Suppressor macrophage (primary cell): ENCODE measurements at regions not wholly inside any gene's neighbourhood (a gene's known extent, or its start where the extent isn't known, plus 50 kb on each side); places are given as distances from the start of the nearest gene placed in this dataset.

ENCODE experiments used
- DNase-seq, 4 experiments: peaks; one replicate each; pipeline ENCODE4 v3.0.0-alpha.2; 2020 to 2022

DNA sequence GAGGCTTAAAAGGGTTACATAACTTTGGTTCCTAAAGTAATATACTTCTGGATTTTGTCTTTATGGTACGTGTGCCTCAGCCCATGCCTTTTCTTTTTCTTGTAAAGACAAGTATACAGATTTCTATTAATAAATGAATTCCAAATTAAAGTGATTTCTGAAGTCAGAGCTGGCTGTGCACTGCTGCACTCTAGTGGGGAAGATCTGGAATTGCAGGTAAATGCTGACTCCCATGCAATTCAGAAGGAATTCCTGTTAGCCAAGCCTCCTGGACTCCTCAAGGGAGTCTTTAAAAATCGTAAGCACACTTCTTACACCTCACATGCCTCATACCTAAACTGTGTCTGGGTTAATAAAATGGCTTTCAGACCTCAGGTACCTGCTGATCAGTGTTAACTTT lies 118.4 kb upstream of the SLC7A1 start:
- DNase-seq, result peak; percentile 23 to 53 (median 36)

DNA sequence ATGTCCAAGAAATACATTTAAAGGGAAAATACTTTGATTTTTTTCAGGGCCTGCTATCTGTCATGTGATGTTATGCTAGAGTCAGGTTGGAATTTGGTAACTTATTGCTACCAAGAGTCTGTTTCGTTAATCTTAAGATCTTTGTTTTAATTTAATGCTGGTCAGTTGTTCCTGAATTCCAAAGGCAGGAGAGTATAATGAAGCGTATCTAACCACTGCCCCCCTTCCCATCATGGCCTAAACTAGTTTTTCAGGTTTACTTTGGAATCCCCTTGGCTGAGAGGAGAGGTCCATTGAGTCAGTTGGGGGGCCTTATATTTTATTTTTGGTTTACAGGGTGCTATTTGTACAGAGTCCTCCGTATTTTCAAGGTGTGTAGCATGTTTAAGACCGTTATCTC lies 116.3 kb upstream of the SLC7A1 start:
- no peak for DNase-seq

DNA sequence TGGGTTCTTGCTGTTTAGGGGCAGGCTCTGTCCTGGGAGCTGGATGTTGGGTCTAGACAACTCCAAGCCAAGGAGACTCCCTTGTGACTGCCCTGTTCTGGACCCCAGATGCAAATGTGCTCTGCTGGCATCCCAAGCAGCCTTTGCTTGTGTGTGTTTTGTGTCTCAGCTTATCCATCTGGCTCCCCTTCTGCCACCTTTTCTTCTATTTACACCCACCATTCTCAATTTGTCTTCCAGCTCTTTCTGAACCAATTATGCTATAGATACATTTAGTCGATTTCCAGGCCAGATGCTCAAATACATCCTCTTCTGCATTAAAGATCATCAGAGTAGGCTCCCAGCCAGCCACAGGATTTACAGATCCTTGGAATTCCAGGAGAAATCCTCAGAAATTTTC lies 115.0 kb upstream of the SLC7A1 start:
- no peak for DNase-seq

DNA sequence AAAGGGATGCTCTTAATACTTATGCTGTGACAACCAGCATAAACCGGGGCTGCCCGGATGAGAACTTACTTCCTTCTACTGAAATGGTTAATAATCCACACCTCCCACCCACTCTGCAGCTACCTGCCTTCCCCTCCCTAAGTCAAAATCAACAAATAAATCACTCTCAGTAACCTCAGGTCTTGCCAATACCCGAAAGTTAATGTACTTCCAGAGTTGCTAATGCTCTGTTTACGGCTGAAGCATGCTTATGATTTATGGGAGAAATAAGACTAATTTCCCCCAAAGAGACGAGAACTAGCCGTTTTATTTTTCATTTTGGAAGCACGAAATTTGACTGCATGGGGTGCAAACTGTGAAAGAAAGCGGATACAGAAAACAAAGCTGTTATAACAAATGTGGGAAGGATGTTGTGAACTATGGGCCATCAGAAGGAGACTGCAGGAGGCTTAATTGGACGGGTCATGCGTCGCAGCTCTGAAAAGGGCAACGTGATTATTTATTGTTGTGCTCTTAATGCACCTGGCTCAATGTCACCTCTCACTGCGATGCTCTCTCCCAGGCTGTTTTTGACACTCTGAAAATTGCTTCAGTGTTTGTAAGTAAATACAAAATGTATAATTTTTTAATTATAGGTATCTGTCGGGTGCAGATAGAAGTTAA lies 114.0 kb upstream of the SLC7A1 start:
- DNase-seq, result no peak

DNA sequence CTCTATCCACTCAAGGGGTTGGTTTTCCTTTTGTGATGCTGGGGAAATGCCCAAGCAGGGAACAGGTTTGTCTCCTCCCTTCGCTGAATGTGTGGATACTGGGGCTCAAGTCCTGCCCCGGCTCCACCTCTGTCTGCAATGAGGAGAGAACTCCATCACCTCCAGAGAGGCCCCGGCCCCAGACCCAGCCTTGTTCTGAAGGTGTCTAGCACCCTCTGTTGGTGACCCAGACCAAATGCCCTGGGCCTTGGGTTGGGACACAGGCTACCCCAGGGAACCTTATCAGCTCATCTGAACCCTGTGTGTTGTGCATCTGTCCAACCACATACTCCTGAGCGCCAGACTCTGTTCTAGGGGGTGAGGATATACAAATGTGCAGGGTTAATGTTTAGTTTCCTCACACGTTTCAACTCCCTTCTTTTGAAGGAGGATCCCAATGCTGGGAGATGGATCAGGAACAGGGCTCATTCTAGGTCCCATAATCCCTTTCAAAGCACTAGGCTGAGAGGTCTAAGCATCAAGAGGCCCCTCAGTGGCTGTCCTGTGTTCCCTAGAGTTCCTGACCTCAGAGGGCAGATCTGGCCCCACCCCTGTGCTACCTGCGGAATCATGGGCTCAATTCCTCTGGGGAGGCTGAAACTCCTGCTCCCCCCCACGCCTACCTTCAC lies 112.5 kb upstream of the SLC7A1 start:
- DNase-seq, result peak; percentile 46 to 67 (median 52)

DNA sequence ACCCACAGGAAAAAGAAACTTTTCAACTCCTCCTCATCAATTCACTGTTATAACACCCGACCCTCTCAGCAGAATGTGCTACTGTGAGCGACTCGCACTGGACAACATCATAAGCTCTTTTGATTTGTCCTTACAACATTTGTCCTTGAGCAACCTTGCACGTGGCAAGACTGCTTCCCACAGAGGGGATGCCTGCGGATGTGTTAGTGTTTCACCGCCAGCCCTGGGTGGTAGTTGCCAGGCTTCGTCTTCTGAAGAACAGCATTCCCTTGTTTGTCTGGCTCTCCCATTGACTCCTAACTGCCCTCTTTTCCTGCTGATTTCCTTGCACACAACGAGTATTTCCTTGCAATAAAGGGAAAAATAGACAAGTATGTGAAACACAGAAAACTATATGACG lies 111.4 kb upstream of the SLC7A1 start:
- no peak for DNase-seq

DNA sequence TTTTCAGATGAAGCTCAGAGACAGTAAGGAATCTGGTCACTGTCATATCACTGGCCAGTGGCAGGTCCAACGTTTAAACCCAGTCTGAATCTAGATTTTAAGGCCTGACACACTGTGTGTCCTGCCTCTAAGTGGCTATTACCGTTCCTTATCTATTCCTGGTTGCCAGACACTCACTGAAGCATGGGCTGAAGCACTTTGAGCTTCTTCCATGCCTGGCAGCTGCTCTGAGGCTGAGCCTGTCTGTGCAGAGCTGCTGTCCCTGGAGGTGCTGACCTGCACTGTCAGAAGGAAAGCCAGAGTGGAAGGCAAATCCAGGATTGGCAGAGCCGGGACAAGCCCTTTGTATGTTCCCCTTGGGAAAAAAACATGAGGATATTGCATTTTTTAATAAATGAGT lies 109.2 kb upstream of the SLC7A1 start:
- no peak for DNase-seq

DNA sequence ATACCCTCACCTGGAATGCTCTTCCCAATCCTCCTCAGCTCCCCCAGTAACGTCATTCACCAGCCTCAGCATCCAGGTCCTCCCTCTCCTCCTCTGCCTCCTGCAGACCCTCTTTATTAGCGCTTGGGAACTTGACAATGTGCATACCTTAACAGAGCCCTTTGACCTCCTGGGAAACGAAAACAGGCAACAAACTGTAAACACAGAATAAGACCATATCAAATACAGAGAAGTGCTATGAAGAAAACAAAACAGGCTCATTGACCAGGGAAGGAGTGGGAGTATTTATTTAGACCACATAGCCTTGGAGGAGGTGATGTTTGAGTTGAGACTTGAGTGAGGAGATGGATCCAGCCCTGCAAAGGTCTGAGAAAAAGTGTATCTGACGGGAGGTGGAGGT lies 107.9 kb upstream of the SLC7A1 start:
- no peak for DNase-seq

DNA sequence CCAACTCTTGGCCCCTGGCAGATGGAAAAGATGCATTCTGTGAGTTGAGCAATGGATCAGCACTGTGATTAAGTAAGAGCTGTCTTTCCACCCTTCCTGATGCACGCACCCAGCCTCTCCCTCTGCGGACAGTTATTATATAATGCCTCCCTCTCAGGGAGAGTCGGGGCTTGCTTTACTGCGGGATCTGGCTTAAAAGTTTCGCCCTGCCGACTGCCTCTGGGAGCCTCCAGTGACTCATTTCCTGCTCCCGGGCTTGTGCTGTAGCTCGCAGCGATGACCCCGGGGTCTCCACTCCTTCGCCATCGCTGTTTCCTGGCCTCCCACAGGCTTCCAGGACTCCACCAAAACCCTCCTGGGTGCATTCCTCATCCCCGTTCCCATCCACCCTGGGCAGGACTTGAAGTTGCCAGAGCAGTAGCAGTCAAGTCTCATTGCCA lies 107.4 kb upstream of the SLC7A1 start:
- DNase-seq, result no peak

DNA sequence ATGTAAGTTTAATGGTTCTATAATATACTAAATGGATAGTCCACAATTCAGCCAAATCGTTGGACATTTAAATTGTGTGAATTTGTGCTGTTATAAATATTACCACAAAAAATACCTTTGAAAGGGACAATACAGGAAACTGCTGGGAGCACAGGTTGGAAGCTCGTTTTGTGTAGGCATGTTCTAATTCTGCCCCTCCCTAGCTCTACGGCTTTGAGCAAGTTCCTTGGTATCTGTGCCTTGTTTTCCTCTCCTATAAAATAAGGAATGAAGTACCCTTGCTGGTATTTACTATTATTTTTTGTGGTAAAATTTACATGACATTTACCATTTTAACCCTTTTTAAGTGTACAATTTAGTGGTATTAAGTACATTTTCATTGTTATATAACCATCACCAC lies 102.6 kb upstream of the SLC7A1 start:
- DNase-seq, result no peak

DNA sequence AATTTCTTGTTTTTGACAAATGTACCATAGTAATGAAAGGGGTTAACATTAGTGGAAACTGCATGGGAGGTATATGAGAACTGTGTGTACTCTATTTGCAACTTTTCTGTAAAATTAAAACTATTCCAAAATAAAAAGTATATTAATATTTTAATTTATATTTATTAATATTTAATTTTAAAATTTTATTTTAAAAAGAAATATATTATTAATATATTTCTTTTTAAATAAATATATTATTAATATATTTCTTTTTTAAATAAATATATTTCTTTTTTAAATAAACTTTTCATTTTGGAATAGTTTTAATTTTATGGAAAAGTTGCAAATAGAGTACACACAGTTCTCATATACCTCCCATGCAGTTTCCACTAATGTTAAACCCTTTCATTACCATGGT lies 101.1 kb upstream of the SLC7A1 start:
- DNase-seq, result no peak

DNA sequence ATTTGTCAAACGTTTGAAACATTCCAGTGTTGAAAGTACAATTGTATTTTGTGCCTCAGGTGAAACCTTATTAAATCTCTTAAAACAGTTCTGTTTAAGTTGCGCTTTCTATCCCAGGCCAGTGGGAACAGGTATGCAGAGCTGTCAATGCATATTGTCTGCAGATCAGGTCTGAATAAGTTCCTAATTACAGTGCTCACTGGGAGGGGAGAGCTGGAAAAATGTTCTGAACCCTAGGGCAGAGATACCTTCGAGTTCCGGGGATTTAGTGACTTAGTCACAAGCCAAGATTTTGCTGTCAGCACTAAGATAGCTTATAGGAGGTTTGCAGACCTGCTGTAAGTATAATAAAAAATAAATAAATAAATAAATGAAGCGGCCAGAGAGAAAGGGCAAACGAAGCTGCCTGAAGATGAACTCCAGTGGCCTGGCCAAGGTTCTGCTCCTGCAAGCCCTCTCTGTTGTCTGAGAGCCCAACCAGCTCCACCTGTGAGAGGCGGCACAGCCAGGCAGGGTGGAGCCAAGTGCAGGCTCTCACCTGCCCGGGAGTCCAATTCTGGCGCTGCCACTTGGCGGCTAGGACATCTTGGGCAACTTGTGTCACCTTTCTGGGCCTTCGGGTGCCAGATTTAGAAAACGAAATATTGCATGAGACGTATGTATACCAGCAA lies 97.9 kb upstream of the SLC7A1 start:
- no peak for DNase-seq

DNA sequence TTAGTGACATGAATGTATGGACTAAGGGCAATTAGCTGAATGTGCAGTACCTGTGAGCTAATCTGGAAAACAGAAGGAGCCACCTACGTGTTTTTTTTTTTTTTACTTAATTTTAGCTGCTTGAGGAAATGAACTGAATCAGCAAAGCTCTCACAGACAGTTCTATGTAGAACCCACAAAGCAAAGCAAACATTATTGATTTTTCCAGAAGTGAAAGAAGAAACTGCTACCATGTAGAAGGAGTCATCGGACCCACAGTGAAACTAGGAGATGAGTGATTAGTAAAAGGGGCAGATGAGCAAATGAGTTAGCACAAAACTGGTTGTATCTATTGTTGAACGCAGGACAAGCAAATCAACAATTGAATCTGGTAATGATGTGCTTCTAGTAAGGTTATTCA lies 94.1 kb upstream of the SLC7A1 start:
- peak in 1 of 4 experiments; percentile 3 for DNase-seq

DNA sequence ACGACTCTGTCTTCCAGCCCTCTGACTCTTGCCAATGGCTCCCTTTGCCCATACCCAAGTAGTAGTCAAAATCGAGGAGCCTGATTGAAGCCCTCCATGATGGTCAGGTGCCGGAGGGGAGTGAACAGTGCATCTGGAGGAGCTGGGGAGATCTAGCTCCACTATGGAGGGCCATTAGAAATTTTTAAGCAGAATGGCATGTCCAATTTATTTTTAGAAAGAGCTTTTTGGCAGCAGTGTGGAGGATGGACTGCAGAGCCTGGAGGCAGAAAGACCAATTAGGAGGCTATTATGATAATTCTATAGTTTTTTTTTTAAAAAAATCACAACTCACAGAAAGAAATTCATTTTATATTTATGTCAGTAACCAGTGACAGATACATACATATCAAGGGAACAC lies 92.7 kb upstream of the SLC7A1 start:
- no peak for DNase-seq

DNA sequence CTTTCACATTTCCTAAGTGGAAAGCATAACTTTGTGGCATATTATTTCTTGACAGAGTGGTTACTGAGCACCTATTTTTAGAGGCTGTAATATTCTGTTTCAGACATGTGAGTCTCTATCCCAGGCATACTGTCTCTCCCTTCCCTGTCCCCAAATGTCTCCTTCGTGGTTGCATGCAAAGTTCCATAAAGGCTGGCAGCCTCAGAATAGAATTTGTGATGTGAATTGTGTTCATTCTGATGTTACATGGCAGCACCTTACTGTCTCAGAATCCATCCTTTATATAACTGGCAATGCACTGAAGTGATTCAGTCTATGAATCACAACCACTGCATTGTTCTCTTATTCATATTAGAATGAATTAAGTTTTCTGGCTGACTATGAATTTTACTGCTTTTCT lies 89.0 kb upstream of the SLC7A1 start:
- no peak for DNase-seq

DNA sequence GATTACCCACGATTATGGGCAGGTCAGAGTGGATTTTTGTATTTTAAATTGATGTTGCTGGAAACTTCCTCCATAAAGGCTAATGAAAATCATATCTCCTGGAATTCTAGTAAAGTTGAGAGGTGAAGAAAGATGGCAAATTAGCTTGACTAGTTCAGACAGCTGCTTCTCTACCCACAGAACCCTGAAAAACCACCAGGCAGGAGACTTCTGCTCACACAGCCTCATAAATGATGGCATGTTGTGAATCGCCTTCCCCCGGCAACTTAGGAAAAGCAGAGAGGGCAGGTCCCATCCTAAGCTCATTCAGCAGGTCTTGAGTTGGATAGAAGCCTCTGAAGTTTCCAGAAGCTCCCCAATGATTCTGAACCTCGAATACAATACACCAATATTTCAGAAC lies 87.6 kb upstream of the SLC7A1 start:
- no peak for DNase-seq

DNA sequence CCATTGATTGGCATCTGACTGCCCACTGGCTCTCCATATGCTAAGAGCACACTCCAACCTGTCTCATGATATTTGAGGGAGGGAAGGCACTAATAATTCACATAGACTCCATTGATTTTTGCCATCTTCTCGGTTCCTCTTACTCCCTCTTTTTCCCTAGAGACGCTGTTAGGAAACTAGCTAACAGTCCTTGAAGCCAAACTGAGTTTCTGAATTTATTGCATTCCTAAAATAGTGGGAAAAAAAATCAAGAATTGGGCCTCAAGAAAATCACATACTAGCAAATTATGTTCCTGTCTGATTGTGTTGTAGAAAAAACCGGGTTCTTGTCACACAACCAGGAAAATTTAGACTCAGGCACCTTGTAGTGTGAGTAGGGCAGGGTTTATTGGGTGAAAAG lies 86.4 kb upstream of the SLC7A1 start:
- no peak for DNase-seq

DNA sequence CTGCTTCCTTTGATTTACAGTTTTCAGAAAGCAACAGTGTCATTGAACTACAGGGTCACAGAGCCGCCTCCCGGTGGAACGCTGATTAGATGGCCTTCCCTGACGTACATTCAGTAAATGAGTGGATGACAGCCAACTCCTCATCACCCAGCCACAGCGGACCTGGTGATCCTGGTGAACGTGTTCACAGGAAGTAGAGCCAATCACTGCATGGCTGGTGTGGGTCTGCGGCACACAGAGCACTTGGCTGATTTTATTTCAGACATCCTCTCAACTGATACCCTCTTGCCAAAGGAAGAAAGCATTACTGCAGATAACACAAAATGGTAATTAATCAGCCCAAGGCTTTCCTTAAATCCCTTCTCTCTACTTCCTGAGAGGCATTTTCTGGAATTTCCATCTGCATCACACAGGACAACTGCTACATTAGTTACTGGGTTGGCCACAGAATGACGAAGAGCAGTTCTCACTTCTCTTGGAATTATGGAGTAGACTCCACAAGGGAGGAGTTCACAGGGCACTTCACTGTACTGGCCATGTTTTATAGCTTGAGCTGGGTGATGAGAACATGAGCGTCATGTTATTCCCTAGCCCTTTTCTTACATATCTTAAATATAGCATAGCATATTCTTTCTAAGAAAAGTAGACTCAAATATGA lies 84.0 kb upstream of the SLC7A1 start:
- DNase-seq, result no peak

DNA sequence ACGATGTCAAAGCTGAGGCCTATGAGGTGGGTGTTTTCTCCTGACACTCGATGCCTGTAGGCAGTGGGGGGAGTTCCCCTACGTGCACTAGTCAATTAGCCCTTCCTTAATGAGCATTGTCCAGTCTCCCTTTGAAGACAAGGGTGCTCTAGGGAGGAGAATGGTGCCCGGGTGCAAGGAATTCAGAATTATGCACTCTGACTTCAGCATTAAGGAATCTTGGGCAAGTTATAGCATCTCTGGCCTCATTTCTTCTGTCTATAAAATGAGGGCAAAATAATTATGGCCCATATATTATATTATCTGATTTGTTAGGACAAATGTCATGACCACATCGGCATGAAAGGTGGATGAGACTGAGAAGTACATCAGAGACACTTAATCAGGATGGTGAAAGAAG lies 82.1 kb upstream of the SLC7A1 start:
- DNase-seq, result no peak

DNA sequence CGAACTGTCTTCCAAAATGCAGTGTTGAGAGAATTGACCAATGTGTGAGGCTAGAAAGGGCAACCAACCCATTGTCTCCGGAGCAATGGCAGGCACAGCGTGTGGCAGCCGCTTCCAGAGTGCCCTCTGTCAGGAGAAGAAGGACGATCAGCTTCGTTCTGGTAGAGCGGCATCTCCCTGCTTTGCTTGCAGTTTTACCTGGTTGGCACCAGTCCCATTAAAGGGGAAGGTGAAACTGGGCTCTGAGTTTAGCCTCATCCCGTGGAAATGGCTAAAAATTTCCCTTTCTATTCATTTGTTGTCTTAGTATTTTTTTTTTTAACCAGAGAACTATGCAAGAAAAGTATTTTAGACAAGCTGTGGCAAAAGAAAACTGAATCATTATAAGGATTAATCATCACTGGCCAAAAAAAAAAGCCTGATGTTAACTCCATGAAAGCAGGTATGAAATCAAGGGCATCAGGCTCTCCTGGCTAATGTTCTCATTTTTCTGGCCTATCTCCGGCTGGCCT lies 81.5 kb upstream of the SLC7A1 start:
- no peak for DNase-seq

DNA sequence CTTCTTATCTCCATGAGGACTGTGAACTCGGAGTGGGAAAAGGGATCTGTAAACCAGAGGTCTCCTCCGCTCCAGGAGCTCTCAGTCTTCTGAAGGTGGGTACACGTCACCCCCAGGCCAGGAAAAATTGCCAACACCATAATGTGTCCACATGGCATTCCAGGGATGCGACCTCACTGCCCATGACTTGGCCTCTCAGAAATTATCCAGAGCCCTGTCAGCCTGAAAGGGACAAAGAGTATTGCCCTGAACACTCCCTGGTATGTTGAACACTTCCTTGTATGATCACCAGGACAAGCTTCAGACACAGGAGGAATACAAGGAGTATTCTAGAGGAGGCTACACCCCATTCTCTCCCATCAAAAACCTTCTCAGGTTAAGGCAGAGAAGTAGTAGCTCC lies 81.0 kb upstream of the SLC7A1 start:
- DNase-seq, result no peak

DNA sequence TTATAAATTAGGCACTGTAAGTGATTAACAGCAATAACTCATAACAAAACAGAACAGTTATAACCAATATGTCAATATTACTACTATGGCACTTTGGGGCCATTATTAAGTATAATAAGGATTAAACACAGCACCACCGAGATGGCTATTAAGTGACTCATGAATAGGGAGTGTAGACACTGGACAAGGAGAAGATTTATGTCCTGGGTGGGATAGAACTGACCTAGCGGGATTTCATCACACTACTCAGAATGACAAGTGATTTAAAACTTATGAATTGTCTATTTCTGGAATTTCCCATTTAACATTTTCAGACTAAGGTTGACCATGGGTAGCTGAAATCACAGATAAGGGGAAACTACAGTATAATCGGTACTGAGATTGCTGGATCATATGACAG lies 79.0 kb upstream of the SLC7A1 start:
- no peak for DNase-seq

DNA sequence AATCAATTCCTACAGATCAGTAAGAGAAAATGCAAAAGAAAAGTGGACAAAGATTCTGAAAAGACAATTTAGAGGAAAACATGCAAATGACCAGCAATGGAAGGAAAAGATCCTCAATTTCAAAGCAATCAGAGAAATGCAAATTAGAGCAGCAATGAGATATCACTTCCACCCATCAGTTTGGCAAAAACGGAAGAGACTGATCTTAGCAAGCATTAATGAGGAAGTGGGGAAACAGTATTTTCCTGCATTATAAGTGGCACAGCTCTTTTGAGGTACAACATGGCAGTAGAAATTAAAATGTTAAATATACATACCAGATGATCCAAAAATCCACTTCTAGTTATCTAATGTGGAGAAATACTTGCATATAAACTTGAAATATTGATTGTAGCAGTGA lies 69.1 kb upstream of the SLC7A1 start:
- peak in 3 of 4 experiments; percentile 13 to 65 (median 47) for DNase-seq
